ENCODE measurements at regions not wholly inside any gene's neighbourhood (a gene's known extent, or its start where the extent isn't known, plus 50 kb on each side); places are given as distances from the start of the nearest gene placed in this dataset.
"Not testable (repeated sequence)": the region's sequence is repeated elsewhere in the genome, so short reads cannot be mapped to it uniquely, and the experiment has no call there.

GRCh38 chr2:11080253-11081115, 74.8 kb upstream of the SLC66A3 start:
- TF ChIP-seq, protein P1, sequence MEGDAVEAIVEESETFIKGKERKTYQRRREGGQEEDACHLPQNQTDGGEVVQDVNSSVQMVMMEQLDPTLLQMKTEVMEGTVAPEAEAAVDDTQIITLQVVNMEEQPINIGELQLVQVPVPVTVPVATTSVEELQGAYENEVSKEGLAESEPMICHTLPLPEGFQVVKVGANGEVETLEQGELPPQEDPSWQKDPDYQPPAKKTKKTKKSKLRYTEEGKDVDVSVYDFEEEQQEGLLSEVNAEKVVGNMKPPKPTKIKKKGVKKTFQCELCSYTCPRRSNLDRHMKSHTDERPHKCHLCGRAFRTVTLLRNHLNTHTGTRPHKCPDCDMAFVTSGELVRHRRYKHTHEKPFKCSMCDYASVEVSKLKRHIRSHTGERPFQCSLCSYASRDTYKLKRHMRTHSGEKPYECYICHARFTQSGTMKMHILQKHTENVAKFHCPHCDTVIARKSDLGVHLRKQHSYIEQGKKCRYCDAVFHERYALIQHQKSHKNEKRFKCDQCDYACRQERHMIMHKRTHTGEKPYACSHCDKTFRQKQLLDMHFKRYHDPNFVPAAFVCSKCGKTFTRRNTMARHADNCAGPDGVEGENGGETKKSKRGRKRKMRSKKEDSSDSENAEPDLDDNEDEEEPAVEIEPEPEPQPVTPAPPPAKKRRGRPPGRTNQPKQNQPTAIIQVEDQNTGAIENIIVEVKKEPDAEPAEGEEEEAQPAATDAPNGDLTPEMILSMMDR (IDR thresholded peaks at IDR 0.05) = no peak
- TF ChIP-seq EP300 (IDR thresholded peaks at IDR 0.05) = no peak
- TF ChIP-seq POLR2A (IDR thresholded peaks at IDR 0.05) = no peak
- H3K27me3 ChIP-seq = no peaks in the 10 kb centered on the region
- H3K27ac ChIP-seq = no peak overlapping the region
- H3K4me1 ChIP-seq (ENCODE audit: insufficient read depth) = no peaks in the 10 kb centered on the region
- H3K4me3 ChIP-seq = no peak overlapping the region
- no peaks in the 10 kb centered on the region for H3K36me3 ChIP-seq
- no peaks in the 10 kb centered on the region for H3K9me3 ChIP-seq
- WGBS, 3 donors = 88 to 90% (median 89%) methylated on average over 20 of the region's 20 CpGs
- no peak for DNase-seq
- intact Hi-C loops (cut with DNase I) = no loop called here

GRCh38 chr2:11082880-11083279, 72.4 kb upstream of the SLC66A3 start:
- no peak for DNase-seq
- H3K27me3 ChIP-seq = no peaks in the 10 kb centered on the region
- no peak overlapping the region for H3K27ac ChIP-seq
- TF ChIP-seq, protein P1 (IDR thresholded peaks at IDR 0.05) = no peak
- TF ChIP-seq EP300 (IDR thresholded peaks at IDR 0.05) (no peak), POLR2A (IDR thresholded peaks at IDR 0.05) (no peak)
- 80 to 88% (median 83%) methylated on average over 6 of the region's 6 CpGs for WGBS, 3 donors
- intact Hi-C loops (cut with DNase I) = no loop called here
- H3K9me3 ChIP-seq = no peaks in the 10 kb centered on the region
- H3K4me3 ChIP-seq = no peak overlapping the region
- H3K4me1 ChIP-seq (ENCODE audit: insufficient read depth) = no peaks in the 10 kb centered on the region
- H3K36me3 ChIP-seq = no peaks in the 10 kb centered on the region

- H3K4me3 ChIP-seq; intact Hi-C loops (cut with DNase I); H3K27ac ChIP-seq; H3K36me3 ChIP-seq; DNase-seq; H3K4me1 ChIP-seq (ENCODE audit: insufficient read depth); H3K9me3 ChIP-seq; H3K27me3 ChIP-seq: not testable (repeated sequence)
- 78 to 84% (median 82%) methylated on average over 17 of the region's 17 CpGs for WGBS, 3 donors
Measured at GRCh38 chr2:11088821-11089220, 66.4 kb upstream of the SLC66A3 start.

- Histone ChIP-seq H3K4me1 (ENCODE audit: insufficient read depth) (no peaks in the 10 kb centered on the region), H3K4me3 (no peak overlapping the region), H3K27me3 (no peaks in the 10 kb centered on the region), H3K36me3 (no peaks in the 10 kb centered on the region), H3K9me3 (no peaks in the 10 kb centered on the region), H3K27ac (no peak overlapping the region)
- intact Hi-C loops (cut with DNase I) = no loop called here
- no peak for TF ChIP-seq EP300 (IDR thresholded peaks at IDR 0.05)
- TF ChIP-seq, protein P1 (IDR thresholded peaks at IDR 0.05) = no peak
- no peak for TF ChIP-seq POLR2A (IDR thresholded peaks at IDR 0.05)
- WGBS, 3 donors = 88 to 90% (median 88%) methylated on average over 2 of the region's 2 CpGs
- no peak for DNase-seq
Measured at GRCh38 chr2:11090187-11090586, 65.1 kb upstream of the SLC66A3 start.

DNA sequence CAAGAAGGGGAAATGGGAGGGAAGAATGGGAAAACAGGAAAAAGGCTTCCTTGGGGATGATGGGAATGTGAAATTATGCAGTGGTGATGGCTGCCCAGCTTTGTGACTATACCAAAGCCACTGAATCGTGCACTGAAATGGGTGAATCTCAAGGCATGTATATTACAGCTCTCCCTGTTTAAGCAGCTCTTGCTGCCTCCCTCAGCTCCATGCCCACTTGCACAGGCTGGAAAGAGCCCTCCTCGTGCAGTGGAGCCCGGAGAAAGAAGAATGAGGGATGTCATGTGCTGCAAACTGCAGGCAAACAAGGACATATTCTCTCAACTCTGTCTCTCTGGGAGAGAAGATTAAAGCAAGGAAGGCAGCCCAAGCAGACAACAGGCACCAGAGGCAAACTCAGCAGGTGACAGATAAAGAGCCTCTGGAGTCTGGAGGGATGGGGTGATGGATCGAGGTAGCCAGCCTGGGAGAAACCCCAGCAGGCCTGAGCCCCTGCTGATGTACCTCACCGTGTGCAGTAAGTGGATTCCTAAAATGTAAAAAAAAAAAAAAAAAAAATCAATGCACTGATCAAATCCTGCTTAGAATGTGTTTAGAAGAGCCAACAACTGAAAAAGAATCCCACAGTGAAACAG, 62.4 kb upstream of the SLC66A3 start:
- TF ChIP-seq, protein P1 (IDR thresholded peaks at IDR 0.05) = no peak
- Histone ChIP-seq H3K4me3 (no peak overlapping the region), H3K9me3 (no peaks in the 10 kb centered on the region), H3K36me3 (no peaks in the 10 kb centered on the region), H3K27me3 (no peaks in the 10 kb centered on the region), H3K27ac (no peak overlapping the region), H3K4me1 (ENCODE audit: insufficient read depth) (no peaks in the 10 kb centered on the region)
- 59 to 65% (median 64%) methylated on average over 5 of the region's 5 CpGs for WGBS, 3 donors
- intact Hi-C loops (cut with DNase I) = no loop called here
- no peak for DNase-seq

Data from ovary (tissue), 7 donors.